GM19463 (cell line): ENCODE measurements at regions not wholly inside any gene's neighbourhood (a gene's known extent, or its start where the extent isn't known, plus 50 kb on each side); places are given as distances from the start of the nearest gene placed in this dataset.

Experiments
- ATAC-seq: cut with Tn5 transposase; IDR thresholded peaks from one replicate; pipeline ENCODE4 v1.9.1; 2021; ENCODE audit warnings: mild to moderate bottlenecking, moderate library complexity; ENCODE audit not compliant: unreplicated experiment

DNA sequence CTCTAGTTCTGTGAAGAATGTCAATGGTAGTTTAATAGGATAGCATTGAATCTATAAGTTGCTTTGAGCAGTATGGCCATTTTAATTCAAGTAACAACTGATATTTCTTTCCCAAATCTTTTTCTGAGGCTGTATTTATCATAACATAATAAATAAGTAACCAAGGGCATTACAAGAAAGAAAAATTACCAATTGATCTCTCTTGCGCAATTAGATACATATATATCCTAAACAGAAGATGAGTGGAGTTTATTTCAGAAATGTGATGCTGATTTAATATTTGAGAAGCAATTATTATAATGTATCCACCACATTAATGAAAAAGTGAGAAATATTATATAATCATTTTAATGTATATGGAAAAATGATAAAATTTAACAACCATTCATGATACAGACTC, 802.5 kb upstream of the AGA start:
- ATAC-seq = no peak

DNA sequence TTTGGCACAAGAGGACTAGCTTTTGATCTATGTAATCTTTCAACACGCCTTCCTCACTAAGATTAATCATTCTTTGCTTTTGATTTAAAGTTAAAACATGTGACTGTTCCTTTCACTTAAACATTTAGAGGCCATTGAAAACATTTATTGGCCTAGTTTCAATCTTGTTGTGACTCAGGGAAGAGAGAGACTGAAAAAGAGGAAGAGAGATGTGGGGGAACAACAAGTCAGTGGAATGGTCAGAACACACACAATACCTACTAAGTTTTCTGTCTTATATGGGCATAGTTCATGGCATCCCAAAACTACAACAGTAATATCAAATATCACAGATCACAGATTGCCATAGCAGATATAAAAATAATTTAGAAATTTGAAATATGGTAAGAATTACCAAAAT, 812.9 kb upstream of the AGA start:
- no peak for ATAC-seq

DNA sequence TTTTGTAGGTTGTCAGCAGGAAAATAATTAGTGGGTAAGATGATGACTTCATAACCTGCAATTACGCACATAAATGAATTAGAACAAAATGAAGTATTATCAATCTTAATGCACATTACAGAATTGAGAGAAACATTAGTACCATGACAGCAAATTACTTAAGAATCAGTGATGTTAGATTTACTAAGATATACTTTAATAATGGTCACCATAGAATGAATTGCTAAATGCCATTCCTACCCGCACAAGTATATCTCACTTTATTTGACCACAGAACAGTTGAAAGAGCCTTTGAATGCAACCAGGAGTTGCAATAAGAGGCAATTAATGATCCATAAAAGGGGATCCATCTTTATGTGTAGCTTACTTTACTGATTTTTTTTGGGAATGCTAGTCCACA, 816.4 kb upstream of the AGA start:
- no peak for ATAC-seq

DNA sequence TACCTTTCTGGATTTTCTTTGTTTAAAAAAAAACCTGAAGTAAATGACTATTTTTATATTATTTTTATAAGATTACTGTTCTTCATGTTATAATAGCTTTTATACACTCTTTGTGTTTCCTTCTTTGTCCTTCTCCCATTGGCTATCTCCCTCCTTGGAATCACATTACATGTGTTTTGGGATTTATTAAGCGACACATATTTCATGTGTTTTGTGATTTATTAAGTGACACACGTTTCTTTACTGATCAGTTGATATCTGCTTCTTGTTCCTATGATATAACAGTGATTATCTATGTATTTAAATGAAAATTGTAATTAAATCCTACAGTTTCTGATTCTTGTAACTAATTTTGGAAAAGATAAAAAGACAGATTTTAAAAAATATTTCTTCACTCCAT, 817.3 kb upstream of the AGA start:
- ATAC-seq = no peak

DNA sequence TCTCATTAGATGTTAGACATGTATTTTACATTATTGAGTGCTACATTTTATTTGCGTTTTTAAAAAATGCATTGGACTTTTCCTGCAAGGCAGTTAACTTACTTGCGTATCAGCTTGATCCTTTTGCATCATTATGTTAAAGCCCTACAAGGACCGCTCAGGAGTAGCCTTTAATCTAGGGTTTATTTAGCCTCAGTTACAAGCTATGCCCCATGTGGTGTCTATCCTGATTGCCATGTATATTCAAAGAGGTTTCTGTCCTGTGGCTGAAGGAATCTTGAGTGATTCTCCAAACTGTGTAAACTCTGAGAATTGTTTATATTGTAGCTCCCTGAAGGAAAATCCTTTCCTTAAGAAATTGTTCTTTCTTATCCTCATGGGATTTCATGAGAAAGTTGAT, 821.8 kb upstream of the AGA start:
- no peak for ATAC-seq

DNA sequence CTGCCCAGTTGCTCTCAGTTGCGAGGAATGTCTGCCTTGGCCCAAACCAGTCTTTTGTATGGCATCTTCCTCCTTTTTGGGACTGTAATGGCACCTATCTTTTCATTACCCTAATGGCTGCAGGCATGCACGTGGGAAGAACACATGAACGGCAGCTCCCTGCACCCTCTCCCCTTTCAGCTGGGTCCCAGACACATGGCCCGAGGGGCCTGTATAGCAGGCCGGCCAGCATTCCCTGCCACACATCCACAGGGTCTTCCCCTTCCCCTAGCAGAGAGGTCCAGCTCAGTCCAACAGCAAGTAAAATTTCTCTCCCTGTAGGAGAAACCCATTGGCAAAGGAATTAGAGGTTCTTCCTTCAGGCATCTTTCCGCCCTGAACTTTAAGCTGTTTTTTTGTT, 829.1 kb upstream of the AGA start:
- ATAC-seq = no peak

DNA sequence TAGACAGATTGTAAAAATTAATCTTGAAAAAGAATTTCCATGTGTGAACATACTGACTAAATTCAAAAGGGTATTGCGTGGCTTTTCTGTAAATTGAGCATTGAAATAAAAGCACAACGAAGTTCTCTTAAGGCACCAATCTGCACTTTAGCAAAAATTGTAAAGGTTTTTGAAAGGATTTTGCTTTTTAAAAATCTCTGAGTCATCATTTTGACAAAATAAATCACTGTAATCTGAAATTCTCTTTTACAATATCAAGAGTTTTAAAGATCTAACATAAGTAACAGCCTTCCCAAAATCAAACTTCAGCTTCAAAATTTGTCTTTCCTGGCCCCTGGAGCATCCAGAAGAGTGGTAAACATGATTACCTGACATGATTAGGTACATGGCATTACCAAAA, 830.9 kb upstream of the AGA start:
- no peak for ATAC-seq

DNA sequence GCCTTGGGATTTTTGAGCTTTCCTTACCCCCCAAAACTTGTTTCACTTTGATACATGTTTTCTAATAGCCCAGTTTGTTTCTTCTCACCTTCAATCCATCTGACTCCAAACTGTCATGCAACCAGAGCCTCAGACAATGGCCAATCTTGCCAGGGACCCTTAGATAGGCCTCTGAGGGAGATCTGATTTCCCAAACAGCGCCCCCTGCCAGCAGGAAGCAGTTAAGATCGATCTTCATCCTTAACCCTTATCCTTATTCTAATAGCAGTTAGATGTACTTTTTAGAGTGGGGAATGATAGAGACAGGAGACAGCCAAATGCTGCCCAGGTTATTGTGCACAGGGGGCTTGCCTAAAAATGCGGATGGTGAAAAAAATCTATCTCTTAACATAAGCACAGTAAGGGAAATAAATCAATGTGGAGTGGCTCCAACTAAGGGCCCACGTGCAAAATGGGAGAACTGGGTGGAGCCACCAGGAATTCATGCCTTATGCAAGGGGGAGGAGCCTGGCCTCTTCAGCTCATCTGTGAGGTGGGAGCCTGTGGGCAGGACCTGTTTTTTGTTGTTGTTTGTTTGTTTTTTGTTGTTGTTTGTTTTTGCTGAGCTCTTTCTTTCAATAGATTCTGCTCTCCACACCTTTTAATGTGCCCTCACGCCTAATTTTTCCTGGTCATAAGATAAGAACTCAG, 833.6 kb upstream of the AGA start:
- ATAC-seq = no peak

DNA sequence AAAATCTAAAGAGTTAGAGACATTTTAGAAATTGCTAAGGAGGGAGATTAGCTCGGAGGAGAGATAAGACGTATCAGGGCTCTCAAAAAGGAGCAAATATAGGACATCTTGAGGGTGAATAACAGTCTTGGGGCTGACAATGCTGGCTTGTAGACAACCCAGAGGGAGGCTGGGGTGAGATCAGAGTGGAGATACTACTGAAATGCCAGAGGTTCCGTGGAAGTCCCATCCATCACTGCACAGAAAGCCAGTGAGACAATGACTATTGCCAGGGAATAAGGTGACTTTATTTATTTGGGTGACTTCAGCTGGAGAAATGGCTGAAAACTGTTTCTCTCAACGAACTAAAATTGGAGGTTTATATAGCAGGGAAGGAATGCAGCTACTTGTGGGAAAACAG, 838.1 kb upstream of the AGA start:
- no peak for ATAC-seq

DNA sequence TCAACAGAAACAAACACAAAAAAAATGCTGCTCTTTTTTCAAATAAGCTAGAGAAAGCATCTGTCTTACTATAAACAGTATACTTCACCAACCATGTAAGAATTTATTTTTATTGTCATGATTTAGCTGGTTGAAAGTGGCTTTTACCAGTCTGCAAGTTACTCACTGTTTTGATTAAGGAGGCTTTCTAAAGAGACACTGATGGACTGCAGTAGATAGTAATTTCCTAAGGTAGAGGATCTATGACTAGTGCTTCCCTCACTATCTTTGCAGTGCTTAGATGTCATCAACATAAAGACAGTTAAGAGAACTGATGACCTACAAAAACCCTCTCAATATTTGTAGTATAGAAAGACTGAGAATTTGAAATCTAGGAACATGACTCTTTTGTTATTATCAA, 846.2 kb upstream of the AGA start:
- ATAC-seq = no peak

DNA sequence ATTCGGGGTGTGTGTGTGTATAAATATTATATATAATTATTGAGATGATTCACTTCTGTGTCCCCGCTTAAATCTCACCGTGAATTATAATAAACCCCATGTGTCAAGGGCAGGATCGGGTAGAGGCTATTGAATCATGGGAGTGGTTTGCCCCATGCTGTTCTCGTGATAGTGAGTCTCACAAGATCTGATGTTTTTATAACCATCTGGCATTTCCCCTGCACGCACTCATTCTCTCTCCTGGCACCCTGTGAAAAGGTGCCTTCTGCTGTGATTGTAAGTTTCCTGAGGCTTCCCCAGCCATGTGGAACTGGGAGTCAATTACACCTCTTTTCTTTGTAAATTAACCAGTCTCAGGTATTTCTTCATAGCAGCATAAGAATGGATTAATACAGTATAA, 851.4 kb upstream of the AGA start:
- no peak for ATAC-seq

DNA sequence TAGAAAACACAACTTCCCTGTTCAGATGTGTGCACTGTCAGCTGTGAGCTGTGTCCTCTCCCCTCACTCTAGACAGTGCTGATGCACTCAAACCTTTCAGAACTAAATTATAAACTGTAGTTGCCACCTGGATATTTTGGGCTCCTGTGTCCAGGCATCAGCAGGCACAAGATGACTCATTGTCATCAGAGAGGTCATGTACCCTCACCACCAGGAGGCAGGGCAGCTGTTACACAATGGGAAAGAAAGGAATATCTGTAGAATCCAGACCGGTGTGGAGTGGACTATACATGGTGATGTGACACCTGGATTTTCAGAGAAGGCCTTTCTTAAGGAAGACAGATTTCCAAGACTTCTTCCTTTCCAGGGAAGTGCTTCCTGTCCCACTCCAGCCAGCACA, 854.4 kb upstream of the AGA start:
- no peak for ATAC-seq

DNA sequence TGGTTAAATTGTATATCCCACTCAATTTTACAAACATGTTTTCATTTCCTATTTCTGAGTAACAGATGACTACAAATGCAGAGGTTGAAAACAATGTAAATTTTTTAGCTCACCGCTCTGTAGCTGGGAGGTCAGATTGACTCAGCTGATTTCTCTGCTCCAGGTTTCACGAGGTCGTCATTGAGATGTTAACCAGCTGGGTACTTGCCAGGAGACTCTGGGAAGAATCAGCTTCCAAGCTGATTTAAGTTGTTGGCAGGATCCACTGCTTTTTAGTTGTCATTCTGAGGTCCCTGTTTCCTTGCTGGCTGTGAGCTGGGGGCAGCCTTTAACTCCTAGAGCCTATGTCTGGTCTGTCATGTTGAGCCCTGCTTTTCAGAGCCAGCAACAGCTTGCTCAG, 864.3 kb upstream of the AGA start:
- no peak for ATAC-seq

DNA sequence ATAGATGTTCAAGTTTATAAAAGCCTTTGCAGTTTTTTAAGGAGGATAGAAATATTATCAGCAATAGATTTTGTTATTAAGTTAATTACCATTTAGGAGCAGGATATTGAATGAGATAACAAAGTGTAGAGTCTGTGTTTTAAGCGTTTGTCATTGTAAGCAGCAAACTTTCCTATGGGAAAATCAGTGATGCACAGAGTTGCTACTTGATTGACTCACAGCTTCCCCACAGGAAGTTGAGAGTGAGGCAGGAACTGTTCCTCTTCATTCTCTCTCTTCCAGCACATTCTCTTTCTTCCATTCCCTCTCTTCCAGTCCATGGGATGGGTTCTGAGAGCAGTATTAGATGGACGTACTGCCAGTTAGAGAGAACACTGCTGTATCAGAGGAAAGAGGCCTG, 867.7 kb upstream of the AGA start:
- ATAC-seq = peak; percentile 60

DNA sequence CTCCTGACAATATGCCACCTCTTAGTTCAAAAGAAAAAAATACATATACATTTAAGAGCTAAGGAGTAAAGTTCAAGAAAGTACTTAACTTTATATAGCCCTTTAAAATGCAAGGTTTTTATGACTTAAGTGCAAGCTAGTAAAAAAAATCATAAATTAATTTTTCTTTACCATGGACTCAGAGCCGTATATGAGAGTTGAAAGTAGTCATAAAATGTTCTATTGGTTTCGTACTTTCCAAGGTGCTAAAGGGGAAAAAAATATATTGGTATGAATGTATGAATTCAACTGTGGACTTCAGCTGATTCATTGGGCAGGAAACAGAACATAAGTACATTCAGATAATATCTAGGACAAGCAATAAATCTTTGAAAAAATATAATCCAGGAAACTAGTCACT, 869.8 kb upstream of the AGA start:
- ATAC-seq = no peak

DNA sequence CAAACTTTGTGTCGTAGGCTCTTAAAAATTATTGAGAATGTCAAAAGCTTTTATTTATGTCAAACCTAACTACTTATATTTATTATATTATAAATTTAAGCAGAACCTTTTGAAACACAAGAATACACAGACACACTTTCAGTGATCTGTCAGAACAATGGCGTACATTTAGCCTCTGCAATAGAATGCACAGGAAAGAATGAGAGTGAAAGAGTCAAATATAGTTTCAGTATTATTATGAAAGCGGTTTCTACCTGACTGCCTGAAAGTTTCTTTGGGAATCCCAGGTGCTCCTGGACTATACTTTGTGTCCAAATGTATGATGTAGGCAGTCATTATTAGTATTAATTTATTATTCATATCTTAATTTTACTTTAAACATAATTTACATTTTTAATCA, 872.0 kb upstream of the AGA start:
- no peak for ATAC-seq

DNA sequence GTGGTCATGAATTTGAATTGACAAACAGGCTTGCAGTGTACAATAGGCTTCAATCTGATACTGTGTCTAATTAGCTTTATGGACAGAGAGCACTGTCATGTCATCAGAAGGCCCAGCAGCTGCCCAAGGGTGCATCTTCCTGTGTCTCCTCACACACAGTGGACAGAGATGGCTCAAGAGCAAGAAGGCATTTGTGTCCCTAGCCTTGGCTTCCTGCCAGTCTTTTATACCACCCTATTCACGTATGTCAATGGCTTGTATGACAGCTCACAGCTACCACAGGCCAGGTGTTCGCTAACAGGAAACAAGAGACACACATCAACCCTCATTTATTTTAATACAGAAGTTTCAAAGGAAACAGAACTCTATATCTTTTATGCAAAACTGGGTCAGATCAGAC, 874.0 kb upstream of the AGA start:
- ATAC-seq = peak; percentile 47

DNA sequence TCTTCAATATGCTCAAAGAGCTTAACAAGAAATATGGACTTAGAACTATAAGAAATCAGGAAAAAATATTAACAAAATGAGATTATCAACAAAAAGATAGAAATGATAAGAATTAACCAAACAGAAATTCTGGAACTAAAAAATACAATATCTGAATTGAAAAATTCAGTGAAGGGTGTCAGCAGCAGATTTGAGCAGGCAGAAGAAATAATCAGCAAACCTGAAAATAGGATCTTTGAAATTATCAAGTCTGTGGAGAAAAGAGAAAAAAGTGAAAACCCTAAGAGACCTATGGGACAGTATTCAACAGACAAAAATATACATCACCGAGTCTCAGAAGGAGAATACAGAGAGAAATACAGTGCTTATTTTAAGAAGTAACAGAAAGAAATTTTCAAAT, 877.8 kb upstream of the AGA start:
- no peak for ATAC-seq

DNA sequence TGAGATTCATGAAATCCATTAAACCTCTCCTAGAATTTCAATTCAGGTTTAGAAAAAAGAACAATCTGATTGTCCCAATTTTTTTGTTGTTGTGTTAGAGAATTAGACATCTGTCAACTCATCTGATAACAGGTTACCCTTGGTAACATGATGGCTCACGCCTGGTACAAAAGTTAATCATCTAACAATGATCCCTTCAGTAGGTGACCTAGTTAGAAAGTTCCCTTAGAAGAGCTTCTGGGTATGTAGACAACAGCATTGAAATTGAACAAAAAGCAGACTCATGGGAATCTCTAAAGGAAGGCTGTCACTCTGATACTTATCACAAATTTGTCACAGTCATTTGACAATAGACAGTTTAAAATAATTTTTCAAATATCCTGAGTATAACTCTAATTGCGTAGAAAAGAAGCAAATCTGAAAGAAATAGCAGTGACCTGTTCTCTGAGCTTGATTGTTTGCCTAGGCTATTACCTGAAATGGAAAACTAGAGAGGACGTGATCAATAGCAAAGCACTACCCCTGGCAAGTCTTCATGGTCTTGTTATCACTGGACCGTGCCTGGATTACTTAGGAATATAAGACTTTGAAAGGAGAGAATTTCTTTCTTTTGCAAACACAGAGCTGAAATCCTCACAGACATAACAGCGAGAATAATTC, 880.4 kb upstream of the AGA start:
- no peak for ATAC-seq

DNA sequence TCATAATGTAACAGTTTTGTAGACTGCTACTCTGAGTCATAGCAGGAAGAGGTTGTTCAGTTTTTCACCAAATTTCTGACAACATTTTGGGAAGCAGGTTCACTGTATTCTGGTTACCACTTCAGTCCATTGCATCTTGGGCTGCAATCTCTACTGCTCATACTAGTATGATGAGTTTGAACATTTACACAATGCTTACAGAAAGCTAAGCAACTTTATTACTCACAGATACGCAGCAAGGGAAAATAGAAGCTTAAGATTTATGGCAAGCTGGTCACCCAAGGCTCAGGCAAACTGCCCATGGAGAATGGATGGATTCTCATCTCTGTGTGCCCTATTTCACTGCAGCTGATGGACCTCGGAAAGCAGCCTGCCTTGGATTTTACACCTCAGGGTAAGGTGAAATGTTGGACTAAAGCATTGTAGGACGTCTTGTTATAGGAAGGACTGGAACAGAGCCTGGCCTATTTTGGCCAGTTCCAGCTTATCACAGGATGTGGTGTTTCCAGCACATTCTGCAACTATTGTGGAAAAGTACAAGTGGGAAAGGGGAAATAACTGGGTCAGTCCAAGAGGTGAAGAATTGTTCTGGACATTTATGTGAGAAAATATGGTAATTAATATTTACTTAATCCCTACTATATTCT, 887.1 kb upstream of the AGA start:
- no peak for ATAC-seq

DNA sequence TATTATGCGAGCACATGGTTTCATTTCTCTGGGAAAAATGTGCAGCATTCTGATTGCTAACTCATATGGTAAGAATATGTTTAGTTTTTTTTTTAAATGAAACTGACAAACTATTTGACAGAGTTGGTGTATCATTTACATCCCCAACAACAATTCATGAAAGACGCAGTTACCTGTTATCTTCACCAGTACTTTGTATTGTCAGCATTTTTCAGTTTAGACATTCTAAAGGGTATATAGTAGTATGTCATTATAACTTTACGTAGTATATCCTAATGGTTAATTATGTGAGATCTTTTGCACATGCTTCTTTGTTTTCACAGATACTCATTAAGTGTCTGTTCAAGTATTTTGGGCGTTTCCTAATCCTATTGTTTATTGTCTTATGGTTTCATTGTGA, 891.1 kb upstream of the AGA start:
- no peak for ATAC-seq

DNA sequence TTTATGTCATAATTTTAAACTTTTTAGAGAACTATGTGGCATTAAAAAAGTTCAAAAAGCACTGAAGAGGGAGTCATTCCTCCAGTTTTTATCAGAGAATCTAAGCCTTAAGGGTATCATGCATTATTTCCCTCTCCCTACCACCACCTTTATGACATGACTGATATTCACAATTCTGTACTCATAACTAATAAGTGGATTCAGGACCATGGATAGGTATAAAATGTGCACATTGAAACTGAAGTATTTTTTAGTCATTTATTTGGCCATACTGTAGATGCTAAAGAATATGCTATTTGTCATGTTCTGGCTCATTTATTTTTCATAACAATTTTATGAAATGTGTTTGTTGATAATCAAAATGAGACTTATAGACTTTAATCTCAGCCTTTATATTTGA, 897.5 kb upstream of the AGA start:
- no peak for ATAC-seq

DNA sequence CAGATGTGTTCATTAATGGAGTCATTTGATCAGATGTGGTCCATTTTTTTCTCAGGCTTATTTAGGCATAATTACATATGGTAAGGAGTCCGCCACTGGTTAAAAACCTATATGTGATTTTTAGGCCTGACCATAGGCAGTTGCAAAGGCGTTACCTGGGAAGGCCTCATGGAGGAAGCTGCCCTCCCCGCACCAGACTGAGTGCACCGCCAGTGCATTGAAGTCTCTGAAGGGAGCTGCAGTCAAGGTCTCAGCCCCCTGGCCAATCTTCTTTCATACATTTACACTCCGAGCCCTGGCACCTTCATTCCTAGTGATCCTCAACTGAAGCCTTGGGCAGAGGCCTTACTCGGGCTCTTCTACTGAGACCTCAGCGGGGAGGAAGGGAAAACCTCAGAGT, 898.2 kb upstream of the AGA start:
- no peak for ATAC-seq
